GM23338 (cell line): ENCODE measurements at regions not wholly inside any gene's neighbourhood (a gene's known extent, or its start where the extent isn't known, plus 50 kb on each side); places are given as distances from the start of the nearest gene placed in this dataset.
"Not testable (repeated sequence)": the region's sequence is repeated elsewhere in the genome, so short reads cannot be mapped to it uniquely, and the experiment has no call there.

ENCODE experiments used
- ATAC-seq: fragments of 200-7000 bp; cut with Tn5 transposase; 3 replicates; pipeline ENCODE4 v1.9.1; 2020
- DNase-seq: peaks from one replicate; pipeline ENCODE4 v3.0.0-alpha.2; 2015; ENCODE audit warnings: low spot score
- H2AFZ ChIP-seq: fragments of 200-600 bp; sonication (generic); 2 replicates; pipeline ENCODE4 v1.8.0; 2016; ENCODE audit warnings: antibody characterized with exemption, mild to moderate bottlenecking, moderate library complexity
- H3F3A ChIP-seq: fragments of 200-600 bp; sonication (generic); replicated peaks from 2 replicates; pipeline ENCODE4 v1.8.0; 2017; ENCODE audit warnings: antibody characterized with exemption, mixed run types, low read depth
- H3K27ac ChIP-seq: fragments of 200-600 bp; sonication (generic); 2 replicates; pipeline ENCODE4 v1.6.1; 2016; ENCODE audit warnings: low read depth
- H3K27me3 ChIP-seq: fragments of 200-600 bp; sonication (generic); 2 replicates; pipeline ENCODE4 v1.8.0; 2016; ENCODE audit warnings: mild to moderate bottlenecking, mixed run types, moderate library complexity; ENCODE audit not compliant: insufficient read depth
- H3K36me3 ChIP-seq: fragments of 200-600 bp; sonication (generic); 2 replicates; pipeline ENCODE4 v1.8.0; 2016; ENCODE audit warnings: mild to moderate bottlenecking; ENCODE audit not compliant: insufficient read depth
- H3K4me1 ChIP-seq: fragments of 200-600 bp; sonication (generic); 2 replicates; pipeline ENCODE4 v1.8.0; 2016; ENCODE audit warnings: mild to moderate bottlenecking, moderate library complexity; ENCODE audit not compliant: insufficient read depth
- H3K4me2 ChIP-seq: fragments of 200-600 bp; sonication (generic); 2 replicates; pipeline ENCODE4 v1.7.1; 2017; ENCODE audit warnings: mixed run types
- H3K4me3 ChIP-seq: fragments of 200-600 bp; sonication (generic); 2 replicates; pipeline ENCODE4 v1.6.1; 2016; ENCODE audit warnings: mixed run types
- H3K79me2 ChIP-seq: fragments of 200-600 bp; sonication (generic); replicated peaks from 2 replicates; pipeline ENCODE4 v1.8.0; 2017; ENCODE audit warnings: mild to moderate bottlenecking; ENCODE audit not compliant: insufficient read depth
- H3K9me2 ChIP-seq: fragments of 200-600 bp; sonication (generic); 2 replicates; pipeline ENCODE4 v1.8.0; 2017; ENCODE audit not compliant: insufficient read depth
- H4K20me1 ChIP-seq: fragments of 200-600 bp; sonication (generic); replicated peaks from 2 replicates; pipeline ENCODE4 v1.8.0; 2017; ENCODE audit warnings: mild to moderate bottlenecking; ENCODE audit not compliant: insufficient read depth
- H3K27ac Mint-ChIP-seq: 2 replicates; pipeline ENCODE4 v1.8.0; 2020; ENCODE audit warnings: inconsistent platforms, mild to moderate bottlenecking, moderate library complexity, mixed read lengths
- H3K27me3 Mint-ChIP-seq: 3 replicates; pipeline ENCODE4 v1.8.0; 2022; ENCODE audit warnings: low read depth, mild to moderate bottlenecking, moderate library complexity, mixed read lengths, inconsistent platforms; ENCODE audit not compliant: insufficient read depth, poor library complexity
- H3K36me3 Mint-ChIP-seq: 3 replicates; pipeline ENCODE4 v1.8.0; 2021; ENCODE audit warnings: low read depth, mild to moderate bottlenecking, inconsistent platforms, moderate library complexity, mixed read lengths
- H3K4me1 Mint-ChIP-seq: 3 replicates; pipeline ENCODE4 v1.8.0; 2020; ENCODE audit warnings: mild to moderate bottlenecking, inconsistent platforms, mixed read lengths
- H3K4me3 Mint-ChIP-seq: 3 replicates; pipeline ENCODE4 v1.8.0; 2021; ENCODE audit warnings: moderate library complexity, mild to moderate bottlenecking, inconsistent platforms, mixed read lengths
- H3K9me3 Mint-ChIP-seq: 3 replicates; pipeline ENCODE4 v1.8.0; 2020; ENCODE audit warnings: moderate library complexity, mild to moderate bottlenecking, inconsistent platforms, mixed read lengths
- EZH2 ChIP-seq: fragments of 200-600 bp; sonication (generic); IDR thresholded peaks from one replicate; pipeline ENCODE4 v1.8.0; 2017; ENCODE audit warnings: antibody characterized with exemption, mild to moderate bottlenecking, low read depth; ENCODE audit not compliant: unreplicated experiment
- JUNB ChIP-seq: IDR thresholded peaks from one replicate; pipeline ENCODE4 v1.6.1; 2016; ENCODE audit warnings: antibody characterized with exemption; ENCODE audit not compliant: unreplicated experiment
- POLR2AphosphoS5 ChIP-seq: IDR thresholded peaks from 2 replicates; pipeline ENCODE4 v1.6.1; 2016; ENCODE audit warnings: antibody characterized with exemption, low read depth
- ZNF331 ChIP-seq: fragments of 250-450 bp; sonication (Bioruptor Pico); IDR thresholded peaks from 2 replicates; pipeline ENCODE4 v1.5.0; 2020; ENCODE audit warnings: low read depth, mild to moderate bottlenecking, moderate library complexity
- TF ChIP-seq, protein P1 (sequence below): IDR thresholded peaks from one replicate; pipeline ENCODE4 v1.6.1; 2018; ENCODE audit warnings: antibody characterized with exemption; ENCODE audit not compliant: unreplicated experiment
- TF ChIP-seq, protein P2 (sequence below): IDR thresholded peaks from 2 replicates; pipeline ENCODE4 v1.6.1; 2016; ENCODE audit warnings: antibody characterized with exemption

DNA sequence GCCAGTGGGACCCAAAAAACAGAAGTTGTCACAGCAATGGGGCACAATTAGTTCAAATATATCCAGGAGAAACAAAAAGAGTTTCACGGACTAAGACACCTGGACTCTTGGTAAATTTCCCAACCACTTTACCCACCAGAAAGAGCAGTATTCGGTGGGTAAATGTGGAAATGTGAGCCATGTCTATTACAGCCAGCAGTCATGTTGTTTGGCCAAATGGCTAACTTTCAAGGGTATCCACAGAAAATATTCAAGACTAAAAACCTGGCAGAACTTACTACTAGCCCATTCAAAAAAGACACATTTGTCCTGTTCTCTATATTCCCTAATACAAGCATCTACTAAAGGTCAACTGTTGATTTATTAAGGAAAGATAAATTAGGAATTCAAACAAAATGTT lies 1296.0 kb upstream of the NXPH2 start:
- Mint-ChIP-seq H3K36me3 (peaks cover 3% of the 10 kb centered on the region), H3K27me3 (peaks cover 2% of the 10 kb centered on the region), H3K9me3 (peaks cover 10% of the 10 kb centered on the region), H3K4me1 (no peaks in the 10 kb centered on the region), H3K4me3 (no peak overlapping the region), H3K27ac (no peak overlapping the region)
- Histone ChIP-seq H2AFZ (no peak overlapping the region), H3F3A (no peaks in the 10 kb centered on the region), H3K4me3 (no peak overlapping the region), H3K9me2 (no peaks in the 10 kb centered on the region; the same call in 1 of the 2 replicates), H3K4me2 (no peak overlapping the region), H3K27ac (no peak overlapping the region), H3K79me2 (no peaks in the 10 kb centered on the region), H3K36me3 (no peaks in the 10 kb centered on the region), H4K20me1 (no peaks in the 10 kb centered on the region), H3K4me1 (no peaks in the 10 kb centered on the region), H3K27me3 (no peaks in the 10 kb centered on the region)
- no peak for DNase-seq
- TF ChIP-seq POLR2AphosphoS5 (no peak), ZNF331 (CRISPR knock-in tag) (no peak), EZH2 (no peak)
- TF ChIP-seq, protein P1, sequence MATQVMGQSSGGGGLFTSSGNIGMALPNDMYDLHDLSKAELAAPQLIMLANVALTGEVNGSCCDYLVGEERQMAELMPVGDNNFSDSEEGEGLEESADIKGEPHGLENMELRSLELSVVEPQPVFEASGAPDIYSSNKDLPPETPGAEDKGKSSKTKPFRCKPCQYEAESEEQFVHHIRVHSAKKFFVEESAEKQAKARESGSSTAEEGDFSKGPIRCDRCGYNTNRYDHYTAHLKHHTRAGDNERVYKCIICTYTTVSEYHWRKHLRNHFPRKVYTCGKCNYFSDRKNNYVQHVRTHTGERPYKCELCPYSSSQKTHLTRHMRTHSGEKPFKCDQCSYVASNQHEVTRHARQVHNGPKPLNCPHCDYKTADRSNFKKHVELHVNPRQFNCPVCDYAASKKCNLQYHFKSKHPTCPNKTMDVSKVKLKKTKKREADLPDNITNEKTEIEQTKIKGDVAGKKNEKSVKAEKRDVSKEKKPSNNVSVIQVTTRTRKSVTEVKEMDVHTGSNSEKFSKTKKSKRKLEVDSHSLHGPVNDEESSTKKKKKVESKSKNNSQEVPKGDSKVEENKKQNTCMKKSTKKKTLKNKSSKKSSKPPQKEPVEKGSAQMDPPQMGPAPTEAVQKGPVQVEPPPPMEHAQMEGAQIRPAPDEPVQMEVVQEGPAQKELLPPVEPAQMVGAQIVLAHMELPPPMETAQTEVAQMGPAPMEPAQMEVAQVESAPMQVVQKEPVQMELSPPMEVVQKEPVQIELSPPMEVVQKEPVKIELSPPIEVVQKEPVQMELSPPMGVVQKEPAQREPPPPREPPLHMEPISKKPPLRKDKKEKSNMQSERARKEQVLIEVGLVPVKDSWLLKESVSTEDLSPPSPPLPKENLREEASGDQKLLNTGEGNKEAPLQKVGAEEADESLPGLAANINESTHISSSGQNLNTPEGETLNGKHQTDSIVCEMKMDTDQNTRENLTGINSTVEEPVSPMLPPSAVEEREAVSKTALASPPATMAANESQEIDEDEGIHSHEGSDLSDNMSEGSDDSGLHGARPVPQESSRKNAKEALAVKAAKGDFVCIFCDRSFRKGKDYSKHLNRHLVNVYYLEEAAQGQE, result no peak
- TF ChIP-seq, protein P2, sequence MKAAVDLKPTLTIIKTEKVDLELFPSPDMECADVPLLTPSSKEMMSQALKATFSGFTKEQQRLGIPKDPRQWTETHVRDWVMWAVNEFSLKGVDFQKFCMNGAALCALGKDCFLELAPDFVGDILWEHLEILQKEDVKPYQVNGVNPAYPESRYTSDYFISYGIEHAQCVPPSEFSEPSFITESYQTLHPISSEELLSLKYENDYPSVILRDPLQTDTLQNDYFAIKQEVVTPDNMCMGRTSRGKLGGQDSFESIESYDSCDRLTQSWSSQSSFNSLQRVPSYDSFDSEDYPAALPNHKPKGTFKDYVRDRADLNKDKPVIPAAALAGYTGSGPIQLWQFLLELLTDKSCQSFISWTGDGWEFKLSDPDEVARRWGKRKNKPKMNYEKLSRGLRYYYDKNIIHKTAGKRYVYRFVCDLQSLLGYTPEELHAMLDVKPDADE, result no peak
- no peak for ATAC-seq

DNA sequence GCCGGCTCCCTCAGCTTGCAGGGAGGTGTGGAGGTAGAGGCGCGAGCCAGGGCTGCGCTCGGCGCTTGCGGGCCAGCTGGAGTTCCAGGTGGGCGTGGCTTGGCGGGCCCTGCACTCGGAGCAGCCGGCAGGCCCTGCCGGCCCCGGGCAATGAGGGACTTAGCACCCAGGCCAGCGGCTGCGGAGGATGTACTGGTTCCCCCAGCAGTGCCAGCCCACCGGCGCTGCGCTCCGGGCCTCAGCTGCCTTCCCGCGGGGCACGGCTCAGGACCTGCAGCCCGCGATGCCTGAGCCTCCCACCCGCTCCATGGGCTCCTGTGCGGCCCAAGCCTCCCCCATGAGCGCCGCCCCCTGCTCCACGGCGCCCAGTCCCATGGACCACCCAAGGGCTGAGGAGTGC lies 1293.6 kb upstream of the NXPH2 start:
- not testable (repeated sequence) for H3K27ac ChIP-seq, H3K4me1 ChIP-seq, H3K9me2 ChIP-seq, H3K4me1 Mint-ChIP-seq, H3K27me3 ChIP-seq, H3K36me3 Mint-ChIP-seq, H3K9me3 Mint-ChIP-seq, H3K4me2 ChIP-seq, H3K4me3 ChIP-seq, H3K36me3 ChIP-seq, ATAC-seq, H3F3A ChIP-seq, DNase-seq, H3K79me2 ChIP-seq, H4K20me1 ChIP-seq, H2AFZ ChIP-seq, H3K4me3 Mint-ChIP-seq, H3K27ac Mint-ChIP-seq, H3K27me3 Mint-ChIP-seq

DNA sequence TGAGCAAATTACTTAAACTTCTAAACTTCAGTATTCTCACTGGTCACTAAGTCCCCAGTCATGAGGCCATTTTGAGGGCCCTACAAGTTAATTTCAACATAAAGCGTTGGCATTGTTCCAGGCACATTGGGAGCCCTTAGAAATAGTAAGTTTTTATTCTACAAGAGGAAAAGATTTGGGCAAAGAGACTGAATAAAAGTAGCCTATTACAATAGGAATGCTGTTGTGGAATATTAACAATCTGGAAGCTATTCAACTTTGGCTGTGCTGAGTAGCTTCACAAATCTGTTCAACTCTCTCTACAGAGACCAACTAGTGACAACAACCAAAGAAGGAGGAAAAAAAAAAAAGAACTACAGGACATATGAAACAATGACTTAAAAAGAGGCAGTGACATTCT lies 1287.5 kb upstream of the NXPH2 start:
- H3K36me3 ChIP-seq, result no peaks in the 10 kb centered on the region
- no peak overlapping the region for H3K27ac ChIP-seq
- ATAC-seq (no peak), DNase-seq (no peak)
- H3K9me2 ChIP-seq, result no peaks in the 10 kb centered on the region
- H3K79me2 ChIP-seq, result no peaks in the 10 kb centered on the region
- TF ChIP-seq JUNB (no peak), EZH2 (no peak), POLR2AphosphoS5 (no peak)
- Mint-ChIP-seq H3K36me3 (no peaks in the 10 kb centered on the region), H3K27me3 (peaks cover 4% of the 10 kb centered on the region), H3K4me1 (peaks cover 7% of the 10 kb centered on the region), H3K27ac (no peak overlapping the region), H3K4me3 (no peak overlapping the region), H3K9me3 (no peaks in the 10 kb centered on the region; the same call in 2 of the 3 replicates)
- no peaks in the 10 kb centered on the region for H4K20me1 ChIP-seq
- H2AFZ ChIP-seq, result 0 out of 2 replicates have a peak overlapping the region, but pooled peaks have one; percentile 73
- no peaks in the 10 kb centered on the region for H3F3A ChIP-seq
- H3K27me3 ChIP-seq, result no peaks in the 10 kb centered on the region
- no peak overlapping the region for H3K4me3 ChIP-seq
- no peaks in the 10 kb centered on the region for H3K4me1 ChIP-seq
- no peak overlapping the region for H3K4me2 ChIP-seq
